HEK293T (cell line): ENCODE measurements at regions not wholly inside any gene's neighbourhood (a gene's known extent, or its start where the extent isn't known, plus 50 kb on each side); places are given as distances from the start of the nearest gene placed in this dataset.

Experiments
- CTCF ChIA-PET: fragments of 350-600 bp; formaldehyde crosslinking; extraction: SDS; loops from one replicate; lab custom pipeline; 2021; ENCODE audit warnings: antibody characterized with exemption, inconsistent platforms; lab: Yijun Ruan, JAX
- POLR2A ChIA-PET: fragments of 350-600 bp; formaldehyde crosslinking; extraction: SDS; loops from one replicate; lab custom pipeline; 2020; ENCODE audit warnings: antibody characterized with exemption, inconsistent platforms; lab: Yijun Ruan, JAX
- DNase-seq: peaks from one replicate; pipeline ENCODE4 v3.0.0; 2012; ENCODE audit warnings: mixed read lengths; ENCODE audit errors: extremely low spot score
- ARNT ChIP-seq: fragments of 450-650 bp; IDR thresholded peaks from 2 replicates; pipeline ENCODE4 v1.6.1; 2017; ENCODE audit warnings: mild to moderate bottlenecking
- BHLHE40 ChIP-seq: fragments of 450-650 bp; IDR thresholded peaks from 2 replicates; pipeline ENCODE4 v1.6.1; 2016; ENCODE audit warnings: mild to moderate bottlenecking, moderate library complexity, borderline replicate concordance
- CTBP1 ChIP-seq: fragments of 450-650 bp; IDR thresholded peaks from 2 replicates; pipeline ENCODE4 v1.6.1; 2016; ENCODE audit warnings: borderline replicate concordance
- ELF4 ChIP-seq: fragments of 450-650 bp; IDR thresholded peaks from 2 replicates; pipeline ENCODE4 v1.6.1; 2017; ENCODE audit warnings: antibody characterized with exemption
- FOXA1 ChIP-seq: fragments of 450-650 bp; IDR thresholded peaks from 2 replicates; pipeline ENCODE4 v1.6.1; 2016; ENCODE audit warnings: mild to moderate bottlenecking
- FOXK2 ChIP-seq: fragments of 450-650 bp; IDR thresholded peaks from 2 replicates; pipeline ENCODE4 v1.6.1; 2016; ENCODE audit warnings: mild to moderate bottlenecking
- FOXM1 ChIP-seq: fragments of 450-650 bp; IDR thresholded peaks from 2 replicates; pipeline ENCODE4 v1.6.1; 2017; ENCODE audit warnings: mild to moderate bottlenecking, borderline replicate concordance
- HDGF ChIP-seq: fragments of 450-650 bp; IDR thresholded peaks from 2 replicates; pipeline ENCODE4 v1.6.1; 2017; ENCODE audit warnings: antibody characterized with exemption, borderline replicate concordance
- L3MBTL2 ChIP-seq: fragments of 450-650 bp; conservative IDR thresholded peaks from 2 replicates; pipeline ENCODE4 v1.6.1; 2016; ENCODE audit warnings: mild to moderate bottlenecking
- LEF1 ChIP-seq: fragments of 450-650 bp; IDR thresholded peaks from 2 replicates; pipeline ENCODE4 v1.6.1; 2017; ENCODE audit warnings: mild to moderate bottlenecking, borderline replicate concordance
- NFRKB ChIP-seq: fragments of 450-650 bp; IDR thresholded peaks from 2 replicates; pipeline ENCODE4 v1.6.1; 2016; ENCODE audit warnings: mild to moderate bottlenecking, moderate library complexity
- PKNOX1 ChIP-seq: fragments of 450-650 bp; IDR thresholded peaks from 2 replicates; pipeline ENCODE4 v1.6.1; 2016
- SP1 ChIP-seq: fragments of 450-650 bp; IDR thresholded peaks from 2 replicates; pipeline ENCODE4 v1.6.1; 2017
- SUZ12 ChIP-seq: fragments of 450-650 bp; IDR thresholded peaks from 2 replicates; pipeline ENCODE4 v1.6.1; 2016; ENCODE audit warnings: mild to moderate bottlenecking
- TARDBP ChIP-seq: fragments of 450-650 bp; IDR thresholded peaks from 2 replicates; pipeline ENCODE4 v1.6.1; 2016
- ZNF384 ChIP-seq: fragments of 450-650 bp; IDR thresholded peaks from 2 replicates; pipeline ENCODE4 v1.6.1; 2016

GRCh38 chr10:128367807-128368206, 241.6 kb upstream of the MKI67 start:
- no peak for DNase-seq
- CTCF ChIA-PET = no interaction called here
- TF ChIP-seq SP1 = no peak
- TF ChIP-seq SUZ12 = no peak
- no peak for TF ChIP-seq ZNF384
- TF ChIP-seq FOXA1 = no peak
- no peak for TF ChIP-seq PKNOX1
- no peak for TF ChIP-seq BHLHE40
- POLR2A ChIA-PET = no interaction called here

- CTCF ChIA-PET = no interaction called here
- DNase-seq = no peak
- no peak for TF ChIP-seq ELF4
- TF ChIP-seq HDGF = no peak
- TF ChIP-seq FOXK2 = no peak
- no peak for TF ChIP-seq TARDBP
- no peak for TF ChIP-seq CTBP1
- TF ChIP-seq BHLHE40 = no peak
- TF ChIP-seq PKNOX1 = no peak
- no peak for TF ChIP-seq L3MBTL2
- POLR2A ChIA-PET = no interaction called here
These were observed 243.0 kb upstream of the MKI67 start for GRCh38 chr10:128369101-128369650.

- no peak for TF ChIP-seq CTBP1
- TF ChIP-seq ELF4 = no peak
- no peak for TF ChIP-seq ZNF384
- TF ChIP-seq SUZ12 = no peak
- no peak for TF ChIP-seq BHLHE40
- TF ChIP-seq ARNT = no peak
- no peak for TF ChIP-seq FOXM1
- TF ChIP-seq PKNOX1 = no peak
- no peak for TF ChIP-seq LEF1
- no peak for TF ChIP-seq SP1
- TF ChIP-seq L3MBTL2 = no peak
- no peak for TF ChIP-seq HDGF
- TF ChIP-seq NFRKB = no peak
- TF ChIP-seq TARDBP = no peak
- no peak for TF ChIP-seq FOXK2
- no peak for DNase-seq
- CTCF ChIA-PET = no interaction called here
- POLR2A ChIA-PET = no interaction called here
These were observed 247.0 kb upstream of the MKI67 start for GRCh38 chr10:128373071-128373749.

- ChIA-PET POLR2A (no interaction called here), CTCF (no interaction called here)
- TF ChIP-seq L3MBTL2 (no peak), LEF1 (no peak), FOXK2 (no peak), BHLHE40 (no peak), TARDBP (no peak), ARNT (no peak), ZNF384 (no peak), SP1 (no peak)
- DNase-seq = no peak
These were observed 247.6 kb upstream of the MKI67 start for GRCh38 chr10:128373831-128374230.

- no peak for DNase-seq
- TF ChIP-seq ZNF384 (no peak), FOXK2 (no peak), ELF4 (no peak), TARDBP (no peak), HDGF (no peak), SP1 (no peak), LEF1 (no peak), FOXM1 (no peak), PKNOX1 (no peak), NFRKB (no peak), BHLHE40 (no peak)
- POLR2A ChIA-PET = no interaction called here
- CTCF ChIA-PET = no interaction called here
These were observed 248.9 kb upstream of the MKI67 start for GRCh38 chr10:128375171-128375570.

GRCh38 chr10:128377364-128377987, 251.3 kb upstream of the MKI67 start:
- TF ChIP-seq LEF1 (no peak), PKNOX1 (no peak), SUZ12 (no peak)
- CTCF ChIA-PET = no interaction called here
- POLR2A ChIA-PET = no interaction called here

More at GRCh38 chr10:128377364-128377987, 251.3 kb upstream of the MKI67 start:
- DNase-seq = no peak
